Hypothalamus (tissue), 51 donors: ENCODE measurements at regions not wholly inside any gene's neighbourhood (a gene's known extent, or its start where the extent isn't known, plus 50 kb on each side); places are given as distances from the start of the nearest gene placed in this dataset.
"Not testable (repeated sequence)": the region's sequence is repeated elsewhere in the genome, so short reads cannot be mapped to it uniquely, and the experiment has no call there.

Source experiments
- DNase-seq, 51 donors: peaks; one replicate each; lab custom pipeline; 2025; lab: John Stamatoyannopoulos, UW

DNA sequence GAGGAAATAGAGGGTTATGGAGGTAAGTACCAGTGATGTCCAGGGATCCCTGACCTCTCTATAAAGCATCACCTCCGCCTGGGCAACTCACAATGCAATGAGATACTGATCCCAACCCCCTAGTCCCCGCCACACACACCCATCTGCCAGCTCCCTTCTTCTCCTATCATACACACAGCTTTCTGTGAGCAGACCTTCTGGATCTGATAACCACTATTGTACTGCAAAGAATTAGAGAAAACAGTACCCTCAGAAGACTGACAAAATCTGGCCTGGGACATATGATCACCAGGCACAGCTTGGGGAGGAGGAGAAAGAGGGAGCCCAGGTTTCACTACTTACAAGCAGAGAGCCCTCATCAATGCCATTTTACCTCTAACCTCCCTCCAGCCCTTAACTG is 249.0 kb downstream of the SEC61B start:
- no peak for DNase-seq

DNA sequence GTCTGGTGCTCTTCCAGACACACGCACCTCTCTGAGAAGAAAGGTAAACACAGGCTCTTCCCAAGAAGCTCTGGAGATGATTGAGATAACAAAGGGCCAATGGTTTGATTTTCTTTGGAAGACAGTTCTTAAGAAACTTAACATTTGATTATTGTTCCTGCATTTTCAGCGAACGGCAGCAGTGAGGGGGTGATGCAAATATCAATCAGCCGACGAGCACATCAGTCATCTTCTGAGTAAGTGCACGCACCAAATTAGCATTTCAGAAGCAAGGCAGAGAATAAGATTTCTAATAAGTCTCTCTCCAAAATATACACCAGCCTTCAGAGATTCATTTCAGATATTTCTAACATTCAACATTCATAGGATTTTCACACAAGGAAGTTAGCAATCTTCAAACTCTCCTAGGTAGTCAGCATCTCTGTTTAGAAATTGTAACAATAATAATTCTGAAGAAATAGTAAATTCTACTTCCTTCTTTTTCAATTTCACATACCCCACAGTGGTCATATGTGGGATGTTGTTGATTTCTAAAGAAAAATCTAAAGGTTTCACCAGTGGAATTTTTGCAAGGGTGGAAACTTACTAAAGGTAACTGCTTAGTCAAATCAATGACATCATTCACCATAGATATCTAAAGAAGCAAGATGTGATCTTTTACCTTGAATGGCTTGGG is 250.3 kb downstream of the SEC61B start:
- DNase-seq = no peak

- no peak for DNase-seq
These were observed 250.8 kb downstream of the SEC61B start for GRCh38 chr9:99472916-99473245.

DNA sequence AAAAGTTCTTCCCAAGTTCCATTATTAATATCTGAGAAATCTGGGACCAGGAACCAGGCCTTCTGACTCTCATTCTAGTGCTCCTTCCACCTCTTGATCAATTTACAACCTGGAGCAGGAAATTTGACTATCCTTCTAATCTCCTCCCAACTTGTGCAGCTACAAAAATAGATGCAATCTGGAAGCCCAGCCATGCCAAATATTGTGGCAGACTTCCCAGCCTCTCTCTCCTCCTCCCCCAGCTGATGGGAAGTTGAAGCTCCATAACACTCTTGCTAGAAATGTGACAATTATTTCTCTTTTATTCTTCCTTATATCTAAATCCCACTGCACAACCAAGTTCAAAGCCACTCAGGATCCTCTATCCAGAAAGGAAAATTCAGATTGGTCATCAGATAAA is 252.1 kb downstream of the SEC61B start:
- DNase-seq = peak in 1 of 51 donors; percentile 5

DNA sequence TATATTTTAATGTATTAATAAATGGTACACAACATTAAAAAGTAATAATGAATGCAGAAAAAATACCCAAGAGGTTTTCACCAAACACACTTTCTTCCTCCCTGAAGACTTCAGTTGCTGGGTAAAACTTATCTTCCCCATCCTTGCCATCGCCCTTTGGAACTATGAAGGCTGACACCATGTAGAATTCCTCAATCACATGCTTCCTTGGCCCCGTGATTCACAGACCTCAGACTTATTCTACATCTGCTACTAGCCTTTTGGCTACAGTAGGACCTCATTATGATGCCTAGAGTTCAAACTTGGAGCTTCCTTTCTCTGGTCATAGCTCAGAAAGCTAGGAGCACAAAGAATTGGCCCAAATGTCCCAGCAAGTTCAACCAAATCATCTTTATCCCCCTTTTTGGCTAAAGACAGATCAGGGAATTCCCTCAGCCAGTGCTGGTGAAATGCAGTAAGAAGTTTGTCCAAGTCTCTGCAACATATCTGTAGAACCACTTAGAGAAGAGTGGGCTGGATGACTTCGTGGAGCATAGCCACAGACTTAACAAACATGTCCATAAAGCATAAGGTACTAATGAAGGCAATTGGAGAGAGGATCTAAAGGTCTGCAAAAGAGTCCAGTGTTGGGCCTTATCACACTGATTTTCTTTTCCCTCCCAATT is 253.5 kb downstream of the SEC61B start:
- no peak for DNase-seq

- DNase-seq = no peak
These were observed 256.5 kb downstream of the SEC61B start for GRCh38 chr9:99478469-99479027.

GRCh38 chr9:99479929-99480328 is 257.8 kb downstream of the SEC61B start:
- DNase-seq = no peak

DNA sequence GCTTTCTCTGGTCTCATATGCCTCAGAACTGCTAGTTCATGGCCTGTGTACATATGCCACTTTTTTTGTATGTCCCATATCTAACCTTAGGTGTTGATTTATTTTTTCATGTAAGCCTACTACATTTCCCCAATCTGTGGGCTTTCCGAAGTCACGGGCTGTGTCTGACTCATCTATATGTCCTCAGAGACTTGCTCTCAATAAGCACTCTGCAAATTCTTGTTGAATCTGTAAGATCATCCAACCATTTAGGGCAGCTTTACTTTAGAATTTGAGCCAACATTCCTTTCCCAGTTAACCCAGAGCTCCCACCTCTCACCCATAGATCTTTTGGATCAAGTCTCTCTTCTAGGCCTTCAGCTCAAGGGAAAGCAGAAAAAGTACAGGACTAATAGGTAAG is 263.4 kb downstream of the SEC61B start:
- DNase-seq = no peak

DNA sequence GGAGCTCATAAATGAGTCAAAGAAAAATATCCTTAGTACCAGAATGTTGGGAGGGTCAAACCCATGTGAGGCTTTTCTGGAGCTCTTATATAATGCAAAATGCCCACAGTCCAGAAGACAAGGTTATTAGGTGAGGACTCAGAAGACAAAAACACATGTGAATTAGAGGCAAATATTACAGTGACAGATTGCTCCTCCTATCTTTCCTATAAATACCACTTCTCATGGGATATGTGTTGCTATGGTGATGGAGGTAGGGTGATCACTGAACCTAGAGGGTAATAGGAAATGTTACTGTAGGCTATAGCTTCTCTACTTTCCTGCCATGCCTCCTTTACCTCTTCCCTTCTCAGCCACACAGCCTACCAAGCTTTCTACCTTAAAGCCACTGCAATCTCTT is 264.6 kb downstream of the SEC61B start:
- DNase-seq = no peak

- DNase-seq = no peak
These were observed 266.3 kb downstream of the SEC61B start for GRCh38 chr9:99488131-99489059.

GRCh38 chr9:99489060-99489413 is 267.0 kb downstream of the SEC61B start:
- no peak for DNase-seq

GRCh38 chr9:99490729-99491128 is 268.6 kb downstream of the SEC61B start:
- DNase-seq = no peak

GRCh38 chr9:99491408-99492158 is 269.5 kb downstream of the SEC61B start:
- DNase-seq = no peak

GRCh38 chr9:99497641-99498040 is 275.6 kb downstream of the SEC61B start:
- no peak for DNase-seq

DNA sequence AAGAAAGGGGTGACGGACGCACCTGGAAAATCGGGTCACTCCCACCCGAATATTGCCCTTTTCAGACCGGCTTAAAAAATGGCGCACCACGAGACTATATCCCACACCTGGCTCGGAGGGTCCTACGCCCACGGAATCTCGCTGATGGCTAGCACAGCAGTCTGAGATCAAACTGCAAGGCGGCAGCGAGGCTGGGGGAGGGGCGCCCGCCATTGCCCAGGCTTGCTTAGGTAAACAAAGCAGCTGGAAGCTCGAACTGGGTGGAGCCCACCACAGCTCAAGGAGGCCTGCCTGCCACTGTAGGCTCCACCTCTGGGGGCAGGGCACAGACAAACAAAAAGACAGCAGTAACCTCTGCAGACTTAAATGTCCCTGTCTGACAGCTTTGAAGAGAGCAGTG is 276.9 kb downstream of the SEC61B start:
- DNase-seq = not testable (repeated sequence)

DNA sequence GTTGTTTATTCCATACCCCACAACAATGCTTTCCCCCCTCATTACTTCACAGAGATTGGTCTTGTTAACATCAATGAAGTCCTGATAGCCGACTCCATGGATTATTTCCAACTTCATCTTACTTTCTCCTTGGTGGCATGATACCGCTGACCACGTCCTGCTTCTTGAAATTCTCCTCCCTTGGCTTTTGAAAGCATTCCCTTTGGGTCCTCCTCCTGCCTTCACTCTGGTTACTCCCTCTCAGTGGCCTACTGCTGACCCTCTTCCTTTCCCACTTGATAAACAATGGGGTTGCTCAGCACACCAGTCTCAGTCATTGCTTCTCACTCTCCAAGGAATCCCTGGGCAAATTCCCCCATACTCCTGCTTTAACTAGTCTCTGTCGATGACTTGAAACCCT is 283.9 kb downstream of the SEC61B start:
- DNase-seq = no peak

- DNase-seq = no peak
These were observed 284.8 kb downstream of the SEC61B start for GRCh38 chr9:99506747-99507348.

DNA sequence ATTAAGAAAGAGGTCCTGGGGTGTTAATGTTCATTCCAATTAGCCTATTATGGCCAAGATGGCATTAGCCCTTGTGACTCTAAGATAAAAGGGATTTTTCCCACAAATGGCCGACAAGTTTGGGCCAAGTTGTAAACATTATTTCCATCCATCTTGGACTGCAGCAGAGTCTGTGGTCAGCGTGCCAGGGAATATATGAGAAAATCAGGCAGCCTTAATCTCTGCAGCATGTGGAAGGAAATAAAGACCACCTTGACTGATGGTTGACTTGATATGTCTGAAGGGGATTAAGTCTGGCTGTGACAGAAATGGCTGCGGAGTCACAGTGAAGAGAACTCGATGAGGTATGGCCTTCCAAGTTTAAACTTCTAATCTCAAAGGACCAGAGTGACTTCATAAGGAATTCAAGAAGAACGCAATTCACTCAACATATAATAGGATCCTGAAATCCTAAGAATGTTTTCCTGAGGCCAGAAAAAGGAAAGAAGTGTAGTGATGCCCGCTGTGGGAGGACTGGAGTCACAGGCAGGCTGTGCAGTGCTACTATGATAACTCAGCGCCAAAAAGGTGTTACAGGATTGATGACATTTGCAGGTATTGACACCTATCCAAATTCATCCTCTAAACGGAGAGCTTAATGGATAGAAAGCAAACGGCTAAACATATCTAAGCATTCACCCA is 287.1 kb downstream of the SEC61B start:
- DNase-seq = no peak

GRCh38 chr9:99509900-99510535 is 287.9 kb downstream of the SEC61B start:
- DNase-seq = no peak
